Epithelial cell of esophagus (primary cell): ENCODE measurements at regions not wholly inside any gene's neighbourhood (a gene's known extent, or its start where the extent isn't known, plus 50 kb on each side); places are given as distances from the start of the nearest gene placed in this dataset.
A peak's percentile ranks its signal among the peaks of the same experiment; 100 is the strongest.

Experiments
- DNase-seq: peaks from one replicate; pipeline ENCODE4 v3.0.0; 2010; ENCODE audit warnings: low read depth
- H3K4me3 ChIP-seq: 2 replicates; pipeline ENCODE4 v1.5.1; 2011; ENCODE audit warnings: mild to moderate bottlenecking, low read length, control low read depth
- CTCF ChIP-seq: IDR thresholded peaks from 2 replicates; pipeline ENCODE4 v1.5.1; 2011; ENCODE audit warnings: low read depth, mild to moderate bottlenecking, low read length, control low read depth, inconsistent platforms; ENCODE audit not compliant: insufficient read depth; ENCODE audit errors: missing control alignments

DNA sequence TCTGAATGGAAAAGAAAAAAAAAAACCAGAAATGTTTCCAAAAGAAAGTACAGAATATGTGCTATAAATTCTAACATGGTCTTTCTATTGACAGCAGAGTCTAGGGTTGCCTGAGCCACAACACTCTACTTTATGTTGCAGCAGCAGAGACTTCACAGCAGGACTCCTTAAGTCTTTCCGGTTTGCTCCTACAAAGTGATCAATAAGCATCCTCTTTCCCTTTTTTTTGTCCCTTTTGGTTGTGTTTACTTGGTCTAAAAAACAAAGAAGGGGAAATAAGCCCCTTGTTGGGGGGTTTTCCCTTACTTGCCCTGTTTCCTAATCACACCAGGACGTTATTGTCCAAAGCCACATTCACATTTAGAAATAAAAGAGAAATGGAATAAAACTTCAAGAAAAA, 163.1 kb upstream of the MPPED2 start:
- DNase-seq: no peak
- H3K4me3 ChIP-seq: no peak overlapping the region
- TF ChIP-seq CTCF: no peak

DNA sequence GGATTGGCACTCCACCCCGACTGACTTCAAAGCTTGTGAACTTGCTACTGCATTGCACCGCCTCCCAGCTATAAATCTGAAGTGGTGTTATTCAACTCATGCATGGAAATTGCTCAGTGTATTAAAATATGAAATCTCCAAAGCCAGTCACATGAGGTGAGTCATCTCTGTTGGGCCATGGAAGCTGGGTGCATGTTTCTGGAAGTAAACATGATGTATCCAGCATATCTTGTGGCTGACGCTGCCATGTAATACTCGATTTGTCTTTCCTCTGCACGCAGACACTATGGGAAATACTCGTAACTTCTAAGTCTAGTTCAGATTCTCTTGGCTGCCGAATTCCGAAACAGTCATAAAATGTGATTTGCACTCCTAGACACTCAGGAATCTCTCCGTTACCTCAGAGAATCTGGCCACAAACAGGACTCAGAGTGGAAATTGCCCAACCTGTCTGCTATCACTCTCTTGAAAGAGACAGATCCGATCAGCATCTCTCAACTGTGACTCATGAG, 154.9 kb upstream of the MPPED2 start:
- no peak overlapping the region for H3K4me3 ChIP-seq
- peak; percentile 2 for DNase-seq
- TF ChIP-seq CTCF: no peak

DNA sequence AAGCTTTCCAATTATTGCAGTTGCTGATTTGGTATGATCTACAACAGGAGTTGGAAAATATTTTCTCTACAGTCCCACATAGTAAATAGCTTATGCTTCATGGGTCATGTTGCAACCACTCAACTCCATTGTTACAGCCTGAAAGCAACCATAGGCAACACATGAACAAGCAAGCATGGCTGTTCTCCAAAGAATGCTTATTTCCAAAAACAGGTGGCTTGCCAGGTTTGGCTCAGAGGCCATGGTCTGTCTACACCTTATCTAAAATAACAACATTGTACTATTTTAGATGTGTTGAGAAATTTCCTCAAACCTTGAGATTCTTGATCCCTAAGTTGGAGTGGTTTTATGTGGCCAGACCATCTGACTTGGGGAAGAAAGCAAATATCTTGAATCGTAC, 153.9 kb upstream of the MPPED2 start:
- TF ChIP-seq CTCF: no peak
- H3K4me3 ChIP-seq: no peak overlapping the region
- DNase-seq: no peak

GRCh38 chr11:30735946-30736345, 149.8 kb upstream of the MPPED2 start:
- H3K4me3 ChIP-seq: no peak overlapping the region
- no peak for TF ChIP-seq CTCF
- DNase-seq: no peak

DNA sequence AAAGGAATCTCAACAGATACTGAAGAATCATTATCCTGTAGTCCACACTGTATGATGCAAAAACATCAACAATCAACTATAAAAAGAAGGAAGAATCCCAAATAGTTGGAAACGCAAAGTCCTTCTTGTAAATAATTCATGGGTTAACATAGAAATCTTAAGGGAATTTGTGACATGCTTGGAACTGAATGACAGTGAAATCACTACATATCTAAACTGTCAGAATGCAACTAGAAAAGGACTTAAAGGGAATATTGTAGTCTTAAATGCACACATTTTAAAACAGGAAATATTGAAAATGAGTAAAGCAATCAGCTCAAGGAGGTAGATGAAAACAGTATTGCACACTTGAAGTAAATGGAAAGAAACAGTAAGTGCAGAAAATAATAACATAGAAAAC, 147.6 kb upstream of the MPPED2 start:
- TF ChIP-seq CTCF: no peak
- no peak for DNase-seq
- no peak overlapping the region for H3K4me3 ChIP-seq

DNA sequence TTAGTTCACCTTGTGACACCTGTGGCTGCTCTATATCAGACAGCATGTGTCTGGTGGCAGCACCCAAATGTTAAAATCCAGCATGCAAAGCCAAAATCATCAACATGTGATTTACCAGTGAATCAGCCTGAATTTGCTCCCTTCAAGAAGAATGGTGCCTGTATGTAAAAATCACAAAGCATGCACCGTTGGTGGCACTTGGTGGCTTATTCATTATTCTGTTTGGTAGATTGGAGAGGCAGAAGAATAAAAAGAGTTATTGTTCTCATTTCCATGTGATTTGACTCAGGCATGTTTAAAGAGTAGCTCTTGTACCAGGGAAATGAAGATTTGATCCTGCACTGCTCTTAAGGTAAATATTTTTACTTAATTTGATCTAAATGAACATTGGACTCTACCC, 143.9 kb upstream of the MPPED2 start:
- DNase-seq: no peak
- TF ChIP-seq CTCF: no peak
- no peak overlapping the region for H3K4me3 ChIP-seq

DNA sequence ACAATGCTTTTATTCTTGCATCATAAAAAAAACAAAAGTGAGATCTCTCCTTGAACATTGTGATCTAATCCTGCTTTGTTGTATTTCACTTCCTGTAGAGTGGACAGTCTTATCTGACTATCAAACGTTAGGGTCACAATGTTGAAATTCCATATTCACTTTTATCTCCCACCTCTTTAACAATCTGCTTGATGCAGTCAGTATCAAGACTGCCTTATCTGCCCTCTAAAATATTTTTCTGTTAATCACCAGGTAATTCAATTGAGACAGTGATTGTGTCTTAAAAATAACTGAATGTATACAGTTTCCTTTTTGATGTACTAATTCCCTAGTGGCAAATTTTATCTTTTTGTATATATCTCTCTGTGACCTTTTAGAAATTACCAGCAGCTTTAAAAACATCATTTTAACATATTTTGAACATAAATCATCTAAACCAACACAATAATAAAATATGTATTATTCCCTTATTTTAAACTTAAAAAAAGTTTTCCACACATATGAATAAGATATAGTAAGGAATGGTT, 143.1 kb upstream of the MPPED2 start:
- no peak for DNase-seq
- H3K4me3 ChIP-seq: no peak overlapping the region

More for the DNA sequence above, 143.1 kb upstream of the MPPED2 start:
- TF ChIP-seq CTCF: no peak
